Brain microvascular endothelial cell (primary cell): ENCODE measurements at regions not wholly inside any gene's neighbourhood (a gene's known extent, or its start where the extent isn't known, plus 50 kb on each side); places are given as distances from the start of the nearest gene placed in this dataset.
A peak's percentile ranks its signal among the peaks of the same experiment; 100 is the strongest.

Experiments
- DNase-seq: peaks from one replicate; pipeline ENCODE4 v3.0.0-alpha.2; 2020
- H3K27ac ChIP-seq: fragments of 250-450 bp; sonication (Bioruptor Pico); 2 replicates; pipeline ENCODE4 v1.5.1; 2020; ENCODE audit warnings: mild to moderate bottlenecking, moderate library complexity
- H3K27me3 ChIP-seq: fragments of 250-450 bp; sonication (Bioruptor Pico); replicated peaks from 2 replicates; pipeline ENCODE4 v1.5.1; 2020; ENCODE audit warnings: mild to moderate bottlenecking
- H3K36me3 ChIP-seq: fragments of 250-450 bp; sonication (Bioruptor Pico); replicated peaks from 2 replicates; pipeline ENCODE4 v1.5.1; 2020; ENCODE audit warnings: mild to moderate bottlenecking
- H3K4me3 ChIP-seq: 2 replicates; pipeline ENCODE4 v1.5.1; 2011; ENCODE audit warnings: low read depth, mild to moderate bottlenecking, control low read depth, low read length, moderate library complexity
- CTCF ChIP-seq: IDR thresholded peaks from 2 replicates; pipeline ENCODE4 v1.5.1; 2011; ENCODE audit warnings: low read depth, mild to moderate bottlenecking, moderate library complexity, low read length, control low read depth, inconsistent platforms; ENCODE audit errors: missing control alignments
- in situ Hi-C: cut with HindIII; loops from 2 replicates; pipeline ENCODE4 v1.10.0; 2017; ENCODE audit warnings: low sequenced_read_pairs, low pct_ligation_motif_present

- Histone ChIP-seq H3K4me3 (no peak overlapping the region), H3K36me3 (no peaks in the 10 kb centered on the region), H3K27ac (no peak overlapping the region), H3K27me3 (no peaks in the 10 kb centered on the region)
- no peak for TF ChIP-seq CTCF
- in situ Hi-C loops, result no loop called here
- no peak for DNase-seq
Measured at GRCh38 chr18:41146301-41146700, 808.7 kb upstream of the PIK3C3 start.

- DNase-seq, result no peak
- Histone ChIP-seq H3K27ac (no peak overlapping the region), H3K36me3 (no peaks in the 10 kb centered on the region), H3K4me3 (no peak overlapping the region), H3K27me3 (no peaks in the 10 kb centered on the region)
- in situ Hi-C loops, result no loop called here
- TF ChIP-seq CTCF, result no peak
Measured at GRCh38 chr18:41145516-41145915, 809.5 kb upstream of the PIK3C3 start.

- TF ChIP-seq CTCF, result no peak
- Histone ChIP-seq H3K27ac (no peak overlapping the region), H3K27me3 (no peaks in the 10 kb centered on the region), H3K36me3 (no peaks in the 10 kb centered on the region), H3K4me3 (no peak overlapping the region)
- in situ Hi-C loops, result no loop called here
- DNase-seq, result peak; percentile 56
Measured at GRCh38 chr18:41144441-41144840, 810.6 kb upstream of the PIK3C3 start.

GRCh38 chr18:41140506-41140905 is 814.5 kb upstream of the PIK3C3 start:
- DNase-seq, result no peak
- in situ Hi-C loops, result no loop called here
- TF ChIP-seq CTCF, result no peak
- Histone ChIP-seq H3K27me3 (no peaks in the 10 kb centered on the region), H3K4me3 (no peak overlapping the region), H3K27ac (no peak overlapping the region), H3K36me3 (no peaks in the 10 kb centered on the region)

GRCh38 chr18:41135146-41135545 is 819.9 kb upstream of the PIK3C3 start:
- no peaks in the 10 kb centered on the region for H3K36me3 ChIP-seq
- in situ Hi-C loops, result no loop called here
- no peak for TF ChIP-seq CTCF
- H3K4me3 ChIP-seq, result no peak overlapping the region
- no peak overlapping the region for H3K27ac ChIP-seq
- no peak for DNase-seq
- no peaks in the 10 kb centered on the region for H3K27me3 ChIP-seq

- no peaks in the 10 kb centered on the region for H3K36me3 ChIP-seq
- in situ Hi-C loops, result no loop called here
- no peak for TF ChIP-seq CTCF
- no peak for DNase-seq
- H3K27me3 ChIP-seq, result no peaks in the 10 kb centered on the region
- no peak overlapping the region for H3K27ac ChIP-seq
- no peak overlapping the region for H3K4me3 ChIP-seq
Measured at GRCh38 chr18:41134426-41134825, 820.6 kb upstream of the PIK3C3 start.
